ENCODE measurements at regions not wholly inside any gene's neighbourhood (a gene's known extent, or its start where the extent isn't known, plus 50 kb on each side); places are given as distances from the start of the nearest gene placed in this dataset.

- DNase-seq: no peak
These were observed 83.2 kb upstream of the EYA2 start for GRCh38 chr20:46811224-46812084.

- no peak for DNase-seq
These were observed 80.0 kb upstream of the EYA2 start for GRCh38 chr20:46814366-46815232.

- DNase-seq: no peak
These were observed 78.5 kb upstream of the EYA2 start for GRCh38 chr20:46816097-46816496.

GRCh38 chr20:46816886-46817638, 77.6 kb upstream of the EYA2 start:
- DNase-seq: no peak

- DNase-seq: peak in 1 of 3 donors; percentile 12
These were observed 74.0 kb upstream of the EYA2 start for GRCh38 chr20:46820682-46821081.

GRCh38 chr20:46823271-46823751, 71.3 kb upstream of the EYA2 start:
- no peak for DNase-seq

GRCh38 chr20:46823753-46824152, 70.9 kb upstream of the EYA2 start:
- no peak for DNase-seq

- DNase-seq: no peak
These were observed 68.2 kb upstream of the EYA2 start for GRCh38 chr20:46826343-46826984.

GRCh38 chr20:46827718-46828458, 66.8 kb upstream of the EYA2 start:
- DNase-seq: no peak

GRCh38 chr20:46828471-46828870, 66.2 kb upstream of the EYA2 start:
- DNase-seq: peak in 1 of 3 donors; percentile 3

GRCh38 chr20:46830886-46831632, 63.6 kb upstream of the EYA2 start:
- DNase-seq: no peak

- DNase-seq: no peak
These were observed 63.0 kb upstream of the EYA2 start for GRCh38 chr20:46831633-46832011.

GRCh38 chr20:46832555-46832954, 62.1 kb upstream of the EYA2 start:
- DNase-seq: no peak

GRCh38 chr20:46833360-46833759, 61.3 kb upstream of the EYA2 start:
- DNase-seq: peak in 1 of 3 donors; percentile 10

- peak in 2 of 3 donors; percentile 4 to 21 for DNase-seq
These were observed 59.2 kb upstream of the EYA2 start for GRCh38 chr20:46835418-46835817.

- no peak for DNase-seq
These were observed 57.6 kb upstream of the EYA2 start for GRCh38 chr20:46837083-46837482.

GRCh38 chr20:46838011-46838410, 56.6 kb upstream of the EYA2 start:
- DNase-seq: no peak

- DNase-seq: no peak
These were observed 54.5 kb upstream of the EYA2 start for GRCh38 chr20:46840054-46840729.

Measured in suppressor macrophage treated with lipopolysaccharide for 1 hour (primary cell).